ENCODE measurements at regions not wholly inside any gene's neighbourhood (a gene's known extent, or its start where the extent isn't known, plus 50 kb on each side); places are given as distances from the start of the nearest gene placed in this dataset.

- no peak for DNase-seq (ENCODE audit: low spot score in 2 of 2)
- Histone ChIP-seq H3K27ac (peak overlapping the region in 1 of 2 donors; percentile 42), H3K9me3 (no peaks in the 10 kb centered on the region), H3K27me3 (no peaks in the 10 kb centered on the region), H3K4me3 (no peak overlapping the region), H3K4me1 (peaks cover 8 to 9% of the 10 kb centered on the region in 2 donors), H3K36me3 (no peaks in the 10 kb centered on the region)
- intact Hi-C loops (cut with DNase I), result loop anchor here (5.0 kb wide), 2 partner anchors 90 to 110 kb away; partner anchors contain the start of gene THBS2
- TF ChIP-seq, protein P1, sequence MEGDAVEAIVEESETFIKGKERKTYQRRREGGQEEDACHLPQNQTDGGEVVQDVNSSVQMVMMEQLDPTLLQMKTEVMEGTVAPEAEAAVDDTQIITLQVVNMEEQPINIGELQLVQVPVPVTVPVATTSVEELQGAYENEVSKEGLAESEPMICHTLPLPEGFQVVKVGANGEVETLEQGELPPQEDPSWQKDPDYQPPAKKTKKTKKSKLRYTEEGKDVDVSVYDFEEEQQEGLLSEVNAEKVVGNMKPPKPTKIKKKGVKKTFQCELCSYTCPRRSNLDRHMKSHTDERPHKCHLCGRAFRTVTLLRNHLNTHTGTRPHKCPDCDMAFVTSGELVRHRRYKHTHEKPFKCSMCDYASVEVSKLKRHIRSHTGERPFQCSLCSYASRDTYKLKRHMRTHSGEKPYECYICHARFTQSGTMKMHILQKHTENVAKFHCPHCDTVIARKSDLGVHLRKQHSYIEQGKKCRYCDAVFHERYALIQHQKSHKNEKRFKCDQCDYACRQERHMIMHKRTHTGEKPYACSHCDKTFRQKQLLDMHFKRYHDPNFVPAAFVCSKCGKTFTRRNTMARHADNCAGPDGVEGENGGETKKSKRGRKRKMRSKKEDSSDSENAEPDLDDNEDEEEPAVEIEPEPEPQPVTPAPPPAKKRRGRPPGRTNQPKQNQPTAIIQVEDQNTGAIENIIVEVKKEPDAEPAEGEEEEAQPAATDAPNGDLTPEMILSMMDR (IDR thresholded peaks at IDR 0.05), result no peak
Observed at GRCh38 chr6:169342710-169343109, 89.1 kb upstream of the THBS2 start.

- Histone ChIP-seq H3K4me1 (peaks cover 8 to 9% of the 10 kb centered on the region in 2 donors), H3K36me3 (no peaks in the 10 kb centered on the region), H3K9me3 (no peaks in the 10 kb centered on the region), H3K4me3 (no peak overlapping the region), H3K27me3 (no peaks in the 10 kb centered on the region), H3K27ac (peak overlapping the region in 1 of 2 donors; percentile 42)
- intact Hi-C loops (cut with DNase I), result loop anchor here (5.0 kb wide), 2 partner anchors 89 to 111 kb away; partner anchors contain the start of gene THBS2
- DNase-seq (ENCODE audit: low spot score in 2 of 2), result no peak
- TF ChIP-seq, protein P1 (IDR thresholded peaks at IDR 0.05), result no peak
Observed at GRCh38 chr6:169341706-169342105, 88.1 kb upstream of the THBS2 start.

DNA sequence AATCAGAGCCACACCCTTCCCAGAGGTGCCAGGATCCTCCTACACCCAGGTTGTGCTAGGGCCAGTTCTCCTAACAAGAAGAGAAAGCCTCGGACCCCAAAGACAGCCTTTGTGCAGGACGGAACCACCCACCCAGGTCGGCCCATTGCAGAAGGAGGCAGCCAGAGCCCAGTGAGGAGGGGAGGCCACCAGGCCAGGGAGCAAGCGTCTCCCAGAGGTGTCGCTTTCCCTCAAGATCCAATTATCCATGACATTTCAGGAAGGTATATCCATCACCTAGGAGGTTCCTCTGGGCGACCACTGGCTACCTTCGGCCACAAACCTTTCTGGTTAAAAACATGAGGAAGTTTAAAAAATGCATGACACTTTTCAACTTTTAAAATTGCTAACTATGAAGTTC lies 87.4 kb upstream of the THBS2 start:
- DNase-seq (ENCODE audit: low spot score in 2 of 2), result no peak
- intact Hi-C loops (cut with DNase I), result loop anchor here (5.0 kb wide), 2 partner anchors 89 to 111 kb away; partner anchors contain the start of gene THBS2
- H3K36me3 ChIP-seq, result no peaks in the 10 kb centered on the region
- TF ChIP-seq, protein P1 (IDR thresholded peaks at IDR 0.05), result no peak
- H3K4me1 ChIP-seq, result peaks cover 8 to 9% of the 10 kb centered on the region in 2 donors
- no peaks in the 10 kb centered on the region for H3K9me3 ChIP-seq
- no peaks in the 10 kb centered on the region for H3K27me3 ChIP-seq
- no peak overlapping the region for H3K4me3 ChIP-seq
- no peak overlapping the region for H3K27ac ChIP-seq

GRCh38 chr6:169340395-169340794 lies 86.7 kb upstream of the THBS2 start:
- peaks cover 8 to 9% of the 10 kb centered on the region in 2 donors for H3K4me1 ChIP-seq
- H3K36me3 ChIP-seq, result no peaks in the 10 kb centered on the region
- intact Hi-C loops (cut with DNase I), result loop anchor here (5.0 kb wide), 2 partner anchors 88 to 112 kb away; partner anchors contain the start of gene THBS2
- H3K4me3 ChIP-seq, result no peak overlapping the region
- DNase-seq (ENCODE audit: low spot score in 2 of 2), result peak in 1 of 2 donors; percentile 82
- no peaks in the 10 kb centered on the region for H3K27me3 ChIP-seq
- peak overlapping the region; percentile 4 to 53 for H3K27ac ChIP-seq
- no peaks in the 10 kb centered on the region for H3K9me3 ChIP-seq
- TF ChIP-seq, protein P1 (IDR thresholded peaks at IDR 0.05), result no peak

DNA sequence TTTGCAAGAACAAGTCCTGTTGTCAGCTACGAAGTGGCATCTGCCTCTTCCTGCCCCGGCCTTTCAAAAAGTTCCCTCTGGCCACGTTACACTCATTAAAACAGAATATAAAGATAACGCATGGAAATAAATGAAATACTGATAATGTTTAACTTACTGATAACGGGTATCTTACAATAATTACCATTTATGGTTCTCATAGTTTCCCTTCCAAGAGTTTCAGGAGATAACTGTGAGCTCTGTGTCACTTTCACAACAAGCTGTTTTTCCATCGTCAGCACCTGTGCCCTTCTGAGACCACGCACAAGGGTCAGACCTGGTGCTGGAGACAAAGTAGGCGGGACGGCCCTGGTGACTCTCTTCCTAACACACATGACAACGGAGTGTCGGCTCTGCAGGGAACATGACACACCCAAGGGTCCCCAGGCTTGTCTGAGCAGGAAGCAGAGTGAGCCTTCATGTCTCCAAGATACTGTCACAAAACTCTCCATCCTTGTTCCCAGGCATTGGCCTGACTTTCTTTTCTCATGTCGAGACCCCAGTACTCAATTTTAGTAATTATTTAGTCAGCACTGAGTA lies 86.2 kb upstream of the THBS2 start:
- TF ChIP-seq, protein P1 (IDR thresholded peaks at IDR 0.05), result no peak
- intact Hi-C loops (cut with DNase I), result loop anchor here (5.0 kb wide), 2 partner anchors 88 to 112 kb away; partner anchors contain the start of gene THBS2
- Histone ChIP-seq H3K9me3 (no peaks in the 10 kb centered on the region), H3K4me3 (no peak overlapping the region), H3K36me3 (no peaks in the 10 kb centered on the region), H3K4me1 (peaks cover 8 to 9% of the 10 kb centered on the region in 2 donors), H3K27me3 (no peaks in the 10 kb centered on the region), H3K27ac (peak overlapping the region; percentile 4 to 53)
- no peak for DNase-seq (ENCODE audit: low spot score in 2 of 2)

All from ascending aorta (tissue), 2 donors.